HCT116 (cell line): ENCODE measurements at regions not wholly inside any gene's neighbourhood (a gene's known extent, or its start where the extent isn't known, plus 50 kb on each side); places are given as distances from the start of the nearest gene placed in this dataset.

ENCODE experiments used
- CBX3 ChIP-seq: IDR thresholded peaks from 2 replicates; pipeline ENCODE4 v1.6.1; 2012; ENCODE audit warnings: low read depth
- EGR1 ChIP-seq: IDR thresholded peaks from 2 replicates; pipeline ENCODE4 v1.6.1; 2012; ENCODE audit warnings: low read depth
- ELF1 ChIP-seq: IDR thresholded peaks from 2 replicates; pipeline ENCODE4 v1.6.1; 2012; ENCODE audit warnings: low read depth, borderline replicate concordance
- EZH2 ChIP-seq: fragments of 200-600 bp; sonication (generic); IDR thresholded peaks from 2 replicates; pipeline ENCODE4 v1.6.1; 2017; ENCODE audit warnings: antibody characterized with exemption, mixed run types
- EZH2phosphoT487 ChIP-seq: fragments of 200-600 bp; IDR thresholded peaks from 2 replicates; pipeline ENCODE4 v1.6.1; 2018; ENCODE audit warnings: antibody characterized with exemption, borderline replicate concordance
- FOSL1 ChIP-seq: IDR thresholded peaks from 2 replicates; pipeline ENCODE4 v1.6.1; 2012; ENCODE audit warnings: low read depth
- POLR2A ChIP-seq: IDR thresholded peaks from 2 replicates; pipeline ENCODE4 v1.7.0; 2011; ENCODE audit warnings: borderline replicate concordance; ENCODE audit not compliant: insufficient read depth, insufficient read length; ENCODE audit errors: extremely low read depth
- RAD21 ChIP-seq: IDR thresholded peaks from 2 replicates; pipeline ENCODE4 v1.6.1; 2012; ENCODE audit warnings: low read depth, mild to moderate bottlenecking
- SIN3A ChIP-seq: IDR thresholded peaks from 2 replicates; pipeline ENCODE4 v1.6.1; 2012; ENCODE audit warnings: low read depth
- SP1 ChIP-seq: IDR thresholded peaks from 2 replicates; pipeline ENCODE4 v1.6.1; 2012; ENCODE audit warnings: low read depth
- ZNF274 ChIP-seq: fragments of 200-500 bp; sonication (Bioruptor generic); IDR thresholded peaks from 2 replicates; pipeline ENCODE4 v1.6.1; 2014; ENCODE audit warnings: mild to moderate bottlenecking, low read depth, low read length, inconsistent platforms
- TF ChIP-seq, protein P1 (sequence below), 3 experiments: fragments of 200-600 bp in 1 of 3; sonication (generic) in 1 of 3; IDR thresholded peaks in 2 of 3; conservative IDR thresholded peaks in 1 of 3; 2 replicates each; pipeline ENCODE4 v1.5.1; 2012 to 2017; ENCODE audit warnings: low read depth in 2 of 3, low read length in 2 of 3, antibody characterized with exemption in 1 of 3, borderline replicate concordance in 1 of 3, control low read depth in 1 of 3, mild to moderate bottlenecking in 1 of 3, mixed read lengths in 1 of 3, mixed run types in 1 of 3, moderate library complexity in 1 of 3; ENCODE audit not compliant: insufficient read depth in 1 of 3
- TF ChIP-seq, protein P2 (sequence below): IDR thresholded peaks from 2 replicates; pipeline ENCODE4 v1.6.1; 2012; ENCODE audit warnings: low read depth
- TF ChIP-seq, protein P3 (sequence below): IDR thresholded peaks from 2 replicates; pipeline ENCODE4 v1.6.1; 2012

DNA sequence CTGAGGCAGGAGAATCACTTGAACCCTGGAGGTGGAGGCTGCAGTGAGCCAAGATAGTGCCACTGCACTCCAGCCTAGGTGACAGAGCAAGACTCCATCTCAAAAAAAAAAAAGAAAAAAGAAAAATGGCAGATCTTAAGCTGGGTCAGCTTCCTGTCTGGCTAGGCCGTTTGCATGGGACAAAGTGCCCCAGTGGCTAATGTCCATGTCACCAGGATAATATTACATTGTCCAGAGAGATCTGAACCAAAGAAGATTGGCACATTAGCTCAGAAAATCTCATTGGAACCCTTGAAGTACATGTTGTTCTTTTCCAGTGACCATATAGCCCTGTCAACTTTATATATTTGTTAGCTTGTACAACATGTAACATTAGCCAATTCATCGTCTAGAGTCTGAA is 59.2 kb upstream of the DAB2IP start:
- TF ChIP-seq, protein P1, sequence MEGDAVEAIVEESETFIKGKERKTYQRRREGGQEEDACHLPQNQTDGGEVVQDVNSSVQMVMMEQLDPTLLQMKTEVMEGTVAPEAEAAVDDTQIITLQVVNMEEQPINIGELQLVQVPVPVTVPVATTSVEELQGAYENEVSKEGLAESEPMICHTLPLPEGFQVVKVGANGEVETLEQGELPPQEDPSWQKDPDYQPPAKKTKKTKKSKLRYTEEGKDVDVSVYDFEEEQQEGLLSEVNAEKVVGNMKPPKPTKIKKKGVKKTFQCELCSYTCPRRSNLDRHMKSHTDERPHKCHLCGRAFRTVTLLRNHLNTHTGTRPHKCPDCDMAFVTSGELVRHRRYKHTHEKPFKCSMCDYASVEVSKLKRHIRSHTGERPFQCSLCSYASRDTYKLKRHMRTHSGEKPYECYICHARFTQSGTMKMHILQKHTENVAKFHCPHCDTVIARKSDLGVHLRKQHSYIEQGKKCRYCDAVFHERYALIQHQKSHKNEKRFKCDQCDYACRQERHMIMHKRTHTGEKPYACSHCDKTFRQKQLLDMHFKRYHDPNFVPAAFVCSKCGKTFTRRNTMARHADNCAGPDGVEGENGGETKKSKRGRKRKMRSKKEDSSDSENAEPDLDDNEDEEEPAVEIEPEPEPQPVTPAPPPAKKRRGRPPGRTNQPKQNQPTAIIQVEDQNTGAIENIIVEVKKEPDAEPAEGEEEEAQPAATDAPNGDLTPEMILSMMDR (IDR thresholded peaks at IDR 0.05 in 2 of 3, conservative IDR thresholded peaks at IDR 0.05 in 1 of 3; ENCODE audit: borderline replicate concordance in 1 of 3, insufficient read depth in 1 of 3, low read depth in 2 of 3, low read length in 2 of 3), result no peak
- TF ChIP-seq POLR2A (no peak), FOSL1 (no peak), EZH2phosphoT487 (no peak), SP1 (no peak), EZH2 (no peak), SIN3A (no peak), ZNF274 (no peak), ELF1 (no peak), RAD21 (no peak), EGR1 (no peak), CBX3 (no peak)
- TF ChIP-seq, protein P2, sequence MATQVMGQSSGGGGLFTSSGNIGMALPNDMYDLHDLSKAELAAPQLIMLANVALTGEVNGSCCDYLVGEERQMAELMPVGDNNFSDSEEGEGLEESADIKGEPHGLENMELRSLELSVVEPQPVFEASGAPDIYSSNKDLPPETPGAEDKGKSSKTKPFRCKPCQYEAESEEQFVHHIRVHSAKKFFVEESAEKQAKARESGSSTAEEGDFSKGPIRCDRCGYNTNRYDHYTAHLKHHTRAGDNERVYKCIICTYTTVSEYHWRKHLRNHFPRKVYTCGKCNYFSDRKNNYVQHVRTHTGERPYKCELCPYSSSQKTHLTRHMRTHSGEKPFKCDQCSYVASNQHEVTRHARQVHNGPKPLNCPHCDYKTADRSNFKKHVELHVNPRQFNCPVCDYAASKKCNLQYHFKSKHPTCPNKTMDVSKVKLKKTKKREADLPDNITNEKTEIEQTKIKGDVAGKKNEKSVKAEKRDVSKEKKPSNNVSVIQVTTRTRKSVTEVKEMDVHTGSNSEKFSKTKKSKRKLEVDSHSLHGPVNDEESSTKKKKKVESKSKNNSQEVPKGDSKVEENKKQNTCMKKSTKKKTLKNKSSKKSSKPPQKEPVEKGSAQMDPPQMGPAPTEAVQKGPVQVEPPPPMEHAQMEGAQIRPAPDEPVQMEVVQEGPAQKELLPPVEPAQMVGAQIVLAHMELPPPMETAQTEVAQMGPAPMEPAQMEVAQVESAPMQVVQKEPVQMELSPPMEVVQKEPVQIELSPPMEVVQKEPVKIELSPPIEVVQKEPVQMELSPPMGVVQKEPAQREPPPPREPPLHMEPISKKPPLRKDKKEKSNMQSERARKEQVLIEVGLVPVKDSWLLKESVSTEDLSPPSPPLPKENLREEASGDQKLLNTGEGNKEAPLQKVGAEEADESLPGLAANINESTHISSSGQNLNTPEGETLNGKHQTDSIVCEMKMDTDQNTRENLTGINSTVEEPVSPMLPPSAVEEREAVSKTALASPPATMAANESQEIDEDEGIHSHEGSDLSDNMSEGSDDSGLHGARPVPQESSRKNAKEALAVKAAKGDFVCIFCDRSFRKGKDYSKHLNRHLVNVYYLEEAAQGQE, result no peak
- TF ChIP-seq, protein P3, sequence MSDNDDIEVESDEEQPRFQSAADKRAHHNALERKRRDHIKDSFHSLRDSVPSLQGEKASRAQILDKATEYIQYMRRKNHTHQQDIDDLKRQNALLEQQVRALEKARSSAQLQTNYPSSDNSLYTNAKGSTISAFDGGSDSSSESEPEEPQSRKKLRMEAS, result no peak
